ENCODE measurements at regions not wholly inside any gene's neighbourhood (a gene's known extent, or its start where the extent isn't known, plus 50 kb on each side); places are given as distances from the start of the nearest gene placed in this dataset.
A peak's percentile ranks its signal among the peaks of the same experiment; 100 is the strongest.

- TF ChIP-seq AHDC1 (CRISPR knock-in tag; IDR thresholded peaks at IDR 0.05; ENCODE audit: borderline replicate concordance): 0 out of 2 replicates have a peak, but pooled peaks have one; percentile 20
- no peak for TF ChIP-seq ZXDC (CRISPR knock-in tag; IDR thresholded peaks at IDR 0.05)
- no peak for TF ChIP-seq NFYB (CRISPR knock-in tag; IDR thresholded peaks at IDR 0.05)
- TF ChIP-seq ZNF501 (CRISPR knock-in tag; IDR thresholded peaks at IDR 0.05): peak; percentile 13; the same call in 1 of the 2 replicates
- peak; percentile 91 for TF ChIP-seq ZSCAN29 (CRISPR knock-in tag; conservative IDR thresholded peaks at IDR 0.05)
- 0 out of 2 replicates have a peak, but pooled peaks have one; percentile 27 for TF ChIP-seq MAFF (IDR thresholded peaks at IDR 0.05; ENCODE audit: low read depth, low read length)
- TF ChIP-seq MAFK (conservative IDR thresholded peaks at IDR 0.05 in 1 of 2, IDR thresholded peaks at IDR 0.05 in 1 of 2; ENCODE audit: low read length in 2 of 2): peak; percentile 44 to 68; a peak in 3 of 4 replicates
- TF ChIP-seq FOXA1 (IDR thresholded peaks at IDR 0.05): no peak
- peak; percentile 60 for TF ChIP-seq FOXA1 (CRISPR knock-in tag; IDR thresholded peaks at IDR 0.05)
- TF ChIP-seq ZSCAN12 (CRISPR knock-in tag; IDR thresholded peaks at IDR 0.05): no peak
- TF ChIP-seq FOXO1 (CRISPR knock-in tag; IDR thresholded peaks at IDR 0.05): peak; percentile 10; the same call in 1 of the 2 replicates
- TF ChIP-seq EP300 (IDR thresholded peaks at IDR 0.05; ENCODE audit: low read depth in 2 of 2, low read length in 2 of 2): 0 out of 4 replicates have a peak, but pooled peaks of 1 of the 2 experiments have one; percentile 17
- TF ChIP-seq EP300 (CRISPR knock-in tag; IDR thresholded peaks at IDR 0.05; ENCODE audit: borderline replicate concordance): no peak
- TF ChIP-seq ZNF430 (CRISPR knock-in tag; IDR thresholded peaks at IDR 0.05): 0 out of 2 replicates have a peak, but pooled peaks have one; percentile 45
- TF ChIP-seq FOXJ3 (CRISPR knock-in tag; IDR thresholded peaks at IDR 0.05; ENCODE audit: borderline replicate concordance): peak; percentile 19; the same call in 1 of the 2 replicates
- peak; percentile 78 for TF ChIP-seq FOSL2 (CRISPR knock-in tag; IDR thresholded peaks at IDR 0.05)
- peak; percentile 37; the same call in 1 of the 2 replicates for TF ChIP-seq ZNF331 (CRISPR knock-in tag; IDR thresholded peaks at IDR 0.05)
- no peak for TF ChIP-seq ARID3A (IDR thresholded peaks at IDR 0.05; ENCODE audit: low read depth, low read length)
- no peak for TF ChIP-seq ZIK1 (CRISPR knock-in tag; IDR thresholded peaks at IDR 0.05; ENCODE audit: borderline replicate concordance, low read depth)
Measured at GRCh38 chr2:4020153-4020552, 316.8 kb downstream of the DCDC2C start (continued).
